ENCODE measurements at regions not wholly inside any gene's neighbourhood (a gene's known extent, or its start where the extent isn't known, plus 50 kb on each side); places are given as distances from the start of the nearest gene placed in this dataset.

GRCh38 chr6:170180671-170181337 lies 110.1 kb downstream of the DLL1 start:
- H3K9me3 ChIP-seq (ENCODE audit: control insufficient read depth in 4 of 4, insufficient read depth in 3 of 4, low read length in 3 of 4), result no peaks in the 10 kb centered on the region
- TF ChIP-seq, protein P1, sequence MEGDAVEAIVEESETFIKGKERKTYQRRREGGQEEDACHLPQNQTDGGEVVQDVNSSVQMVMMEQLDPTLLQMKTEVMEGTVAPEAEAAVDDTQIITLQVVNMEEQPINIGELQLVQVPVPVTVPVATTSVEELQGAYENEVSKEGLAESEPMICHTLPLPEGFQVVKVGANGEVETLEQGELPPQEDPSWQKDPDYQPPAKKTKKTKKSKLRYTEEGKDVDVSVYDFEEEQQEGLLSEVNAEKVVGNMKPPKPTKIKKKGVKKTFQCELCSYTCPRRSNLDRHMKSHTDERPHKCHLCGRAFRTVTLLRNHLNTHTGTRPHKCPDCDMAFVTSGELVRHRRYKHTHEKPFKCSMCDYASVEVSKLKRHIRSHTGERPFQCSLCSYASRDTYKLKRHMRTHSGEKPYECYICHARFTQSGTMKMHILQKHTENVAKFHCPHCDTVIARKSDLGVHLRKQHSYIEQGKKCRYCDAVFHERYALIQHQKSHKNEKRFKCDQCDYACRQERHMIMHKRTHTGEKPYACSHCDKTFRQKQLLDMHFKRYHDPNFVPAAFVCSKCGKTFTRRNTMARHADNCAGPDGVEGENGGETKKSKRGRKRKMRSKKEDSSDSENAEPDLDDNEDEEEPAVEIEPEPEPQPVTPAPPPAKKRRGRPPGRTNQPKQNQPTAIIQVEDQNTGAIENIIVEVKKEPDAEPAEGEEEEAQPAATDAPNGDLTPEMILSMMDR (IDR thresholded peaks at IDR 0.05; ENCODE audit: control extremely low read depth, extremely low read depth), result no peak
- no peaks in the 10 kb centered on the region for H3K36me3 ChIP-seq (ENCODE audit: control insufficient read depth in 4 of 4, insufficient read depth in 4 of 4, low read length in 4 of 4)
- H3K27ac ChIP-seq (ENCODE audit: low read depth in 1 of 2, low read length in 1 of 2), result no peak overlapping the region
- peaks cover 0 to 13% (median 0%) of the 10 kb centered on the region in 5 donors for H3K4me1 ChIP-seq (ENCODE audit: control insufficient read depth in 5 of 5, insufficient read depth in 5 of 5, low read length in 5 of 5)
- no peak for ATAC-seq (ENCODE audit: insufficient read depth, low FRiP score)
- DNase-seq, result no peak
- H3K27me3 ChIP-seq (ENCODE audit: control insufficient read depth in 3 of 3, insufficient read depth in 3 of 3, low read length in 2 of 3), result peaks cover 0 to 8% (median 0%) of the 10 kb centered on the region in 3 donors
- H3K9ac ChIP-seq (ENCODE audit: insufficient read depth in 1 of 2, low read length in 2 of 2), result no peak overlapping the region
- H3K4me3 ChIP-seq, result no peak overlapping the region
- WGBS, 2 donors, result 84 to 91% methylated on average over 23 of the region's 23 CpGs

DNA sequence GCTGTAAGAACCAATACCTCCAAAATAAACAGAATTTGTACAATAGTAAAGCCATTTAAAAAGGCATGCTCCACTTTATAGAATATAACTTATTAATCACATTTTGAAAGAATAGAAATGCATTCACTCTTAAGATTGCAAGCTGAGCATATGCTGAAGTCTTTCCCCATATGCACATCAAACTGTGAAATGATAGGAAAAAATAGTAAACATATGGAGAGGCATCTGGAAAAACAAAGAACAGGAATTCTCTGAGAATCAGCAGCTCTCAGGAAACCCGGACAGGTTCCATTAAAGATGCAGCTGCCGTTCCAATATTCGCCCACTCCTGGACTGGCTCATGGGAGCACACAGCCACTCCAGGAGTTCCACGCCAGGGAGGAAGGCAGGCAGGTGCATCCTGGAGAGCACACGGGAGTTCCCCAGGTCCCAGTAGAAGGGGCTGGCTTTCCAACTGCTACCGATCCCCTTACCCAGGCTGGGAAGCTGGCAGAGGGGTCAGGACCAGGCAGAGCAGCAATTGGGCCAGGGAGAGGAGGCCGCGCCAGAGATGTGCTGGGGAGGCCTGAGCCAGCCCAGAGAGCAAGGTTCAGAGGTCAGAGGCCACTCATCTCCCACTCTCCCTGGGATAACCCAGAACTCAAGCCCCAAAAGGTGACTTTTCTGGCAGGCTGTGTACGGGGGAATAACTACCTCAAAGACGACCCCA lies 111.1 kb downstream of the DLL1 start:
- no peaks in the 10 kb centered on the region for H3K36me3 ChIP-seq (ENCODE audit: control insufficient read depth in 4 of 4, insufficient read depth in 4 of 4, low read length in 4 of 4)
- H3K9ac ChIP-seq (ENCODE audit: insufficient read depth in 1 of 2, low read length in 2 of 2), result no peak overlapping the region
- TF ChIP-seq, protein P1 (IDR thresholded peaks at IDR 0.05; ENCODE audit: control extremely low read depth, extremely low read depth), result no peak
- no peak for ATAC-seq (ENCODE audit: insufficient read depth, low FRiP score)
- H3K4me3 ChIP-seq, result no peak overlapping the region
- peaks cover 0 to 8% (median 0%) of the 10 kb centered on the region in 3 donors for H3K27me3 ChIP-seq (ENCODE audit: control insufficient read depth in 3 of 3, insufficient read depth in 3 of 3, low read length in 2 of 3)
- WGBS, 2 donors, result 83 to 92% methylated on average over 10 of the region's 10 CpGs
- H3K4me1 ChIP-seq (ENCODE audit: control insufficient read depth in 5 of 5, insufficient read depth in 5 of 5, low read length in 5 of 5), result peaks cover 0 to 14% (median 0%) of the 10 kb centered on the region in 5 donors
- H3K9me3 ChIP-seq (ENCODE audit: control insufficient read depth in 4 of 4, insufficient read depth in 3 of 4, low read length in 3 of 4), result no peaks in the 10 kb centered on the region
- no peak overlapping the region for H3K27ac ChIP-seq (ENCODE audit: low read depth in 1 of 2, low read length in 1 of 2)
- no peak for DNase-seq

- no peaks in the 10 kb centered on the region for H3K9me3 ChIP-seq (ENCODE audit: control insufficient read depth in 4 of 4, insufficient read depth in 3 of 4, low read length in 3 of 4)
- ATAC-seq (ENCODE audit: insufficient read depth, low FRiP score), result peak; percentile 54
- H3K4me3 ChIP-seq, result no peak overlapping the region
- H3K27me3 ChIP-seq (ENCODE audit: control insufficient read depth in 3 of 3, insufficient read depth in 3 of 3, low read length in 2 of 3), result peaks cover 0 to 8% (median 0%) of the 10 kb centered on the region in 3 donors
- H3K4me1 ChIP-seq (ENCODE audit: control insufficient read depth in 5 of 5, insufficient read depth in 5 of 5, low read length in 5 of 5), result peaks cover 0 to 16% (median 0%) of the 10 kb centered on the region in 5 donors
- no peak overlapping the region for H3K9ac ChIP-seq (ENCODE audit: insufficient read depth in 1 of 2, low read length in 2 of 2)
- WGBS, 2 donors, result 70 to 81% methylated on average over 29 to 30 of the region's 30 CpGs
- H3K27ac ChIP-seq (ENCODE audit: low read depth in 1 of 2, low read length in 1 of 2), result peak overlapping the region in 1 of 2 donors; percentile 26
- H3K36me3 ChIP-seq (ENCODE audit: control insufficient read depth in 4 of 4, insufficient read depth in 4 of 4, low read length in 4 of 4), result no peaks in the 10 kb centered on the region
- peak; percentile 50 to 73 (median 70) for DNase-seq
- TF ChIP-seq, protein P1 (IDR thresholded peaks at IDR 0.05; ENCODE audit: control extremely low read depth, extremely low read depth), result no peak
Observed at GRCh38 chr6:170178561-170179477, 112.1 kb downstream of the DLL1 start.

All from lung (tissue), 11 donors.